Lower leg skin (tissue), 4 donors: ENCODE measurements at regions not wholly inside any gene's neighbourhood (a gene's known extent, or its start where the extent isn't known, plus 50 kb on each side); places are given as distances from the start of the nearest gene placed in this dataset.

Source experiments
- DNase-seq, 2 donors: peaks; one replicate each; pipeline ENCODE4 v3.0.0-alpha.2; 2019; ENCODE audit warnings: low spot score in 2 of 2
- H3K4me3 ChIP-seq: fragments of 200-600 bp; sonication (generic); 2 replicates; pipeline ENCODE4 v1.5.1; 2017; ENCODE audit warnings: mild to moderate bottlenecking, low read depth; ENCODE audit not compliant: poor library complexity, severe bottlenecking
- CTCF ChIP-seq, 3 donors: fragments of 450-650 bp; IDR thresholded peaks; one replicate each; pipeline ENCODE4 v1.5.1; 2016; ENCODE audit warnings: antibody characterized with exemption in 3 of 3, mild to moderate bottlenecking in 3 of 3, moderate library complexity in 2 of 3
- POLR2A ChIP-seq, 2 donors: fragments of 450-650 bp; IDR thresholded peaks; one replicate each; pipeline ENCODE4 v1.6.1; 2016 to 2017; ENCODE audit warnings: antibody characterized with exemption in 2 of 2, mild to moderate bottlenecking in 1 of 2, moderate library complexity in 1 of 2
- WGBS, 2 donors: methylation state at CpG; one replicate each; pipeline ENCODE4 v1.1.5; 2018; 5-methylcytosine and 5-hydroxymethylcytosine counted together
- intact Hi-C: fragments of 100-400 bp; cut with DNase I; formaldehyde crosslinking; loops from one replicate; pipeline ENCODE4 v1.15.0; 2023; ENCODE audit warnings: low total_unique reads

- intact Hi-C loops = no loop called here
- TF ChIP-seq CTCF (IDR thresholded peaks at IDR 0.05) (no peak), POLR2A (IDR thresholded peaks at IDR 0.05) (no peak)
- no peak overlapping the region for H3K4me3 ChIP-seq
- no peak for DNase-seq
- WGBS, 2 donors = 81 to 83% methylated on average over 3 of the region's 3 CpGs
These were observed 683.6 kb downstream of the NUP35 start for GRCh38 chr2:183807870-183808269.

- DNase-seq = no peak
- WGBS, 2 donors = 65 to 69% methylated on average over 3 of the region's 3 CpGs
- H3K4me3 ChIP-seq = no peak overlapping the region
- no peak for TF ChIP-seq POLR2A (IDR thresholded peaks at IDR 0.05)
- TF ChIP-seq CTCF (IDR thresholded peaks at IDR 0.05) = no peak
- intact Hi-C loops = no loop called here
These were observed 685.2 kb downstream of the NUP35 start for GRCh38 chr2:183809404-183809803.

- intact Hi-C loops = no loop called here
- TF ChIP-seq CTCF (IDR thresholded peaks at IDR 0.05) = no peak
- TF ChIP-seq POLR2A (IDR thresholded peaks at IDR 0.05) = no peak
- WGBS, 2 donors = 94 to 100% methylated on average over 1 of the region's 1 CpG
- no peak for DNase-seq
- no peak overlapping the region for H3K4me3 ChIP-seq
These were observed 687.0 kb downstream of the NUP35 start for GRCh38 chr2:183811281-183811680.

- no peak overlapping the region for H3K4me3 ChIP-seq
- intact Hi-C loops = no loop called here
- no peak for TF ChIP-seq POLR2A (IDR thresholded peaks at IDR 0.05)
- TF ChIP-seq CTCF (IDR thresholded peaks at IDR 0.05) = no peak
- no peak for DNase-seq
- WGBS, 2 donors = 67 to 73% methylated on average over 2 of the region's 2 CpGs
These were observed 687.8 kb downstream of the NUP35 start for GRCh38 chr2:183812091-183812490.

GRCh38 chr2:183825710-183826109, 701.5 kb downstream of the NUP35 start:
- WGBS, 2 donors = 72 to 86% methylated on average over 3 of the region's 3 CpGs
- no peak overlapping the region for H3K4me3 ChIP-seq
- TF ChIP-seq POLR2A (IDR thresholded peaks at IDR 0.05) (no peak), CTCF (IDR thresholded peaks at IDR 0.05) (no peak)
- DNase-seq = no peak
- intact Hi-C loops = no loop called here

GRCh38 chr2:183829931-183830330, 705.7 kb downstream of the NUP35 start:
- WGBS, 2 donors = 81 to 89% methylated on average over 2 of the region's 2 CpGs
- intact Hi-C loops = no loop called here
- H3K4me3 ChIP-seq = no peak overlapping the region
- TF ChIP-seq CTCF (IDR thresholded peaks at IDR 0.05) = no peak
- no peak for TF ChIP-seq POLR2A (IDR thresholded peaks at IDR 0.05)
- no peak for DNase-seq
